GM21381 (cell line): ENCODE measurements at regions not wholly inside any gene's neighbourhood (a gene's known extent, or its start where the extent isn't known, plus 50 kb on each side); places are given as distances from the start of the nearest gene placed in this dataset.

ENCODE experiments used
- ATAC-seq: cut with Tn5 transposase; IDR thresholded peaks from one replicate; pipeline ENCODE4 v1.9.1; 2021; ENCODE audit warnings: mild to moderate bottlenecking, moderate library complexity; ENCODE audit not compliant: unreplicated experiment

DNA sequence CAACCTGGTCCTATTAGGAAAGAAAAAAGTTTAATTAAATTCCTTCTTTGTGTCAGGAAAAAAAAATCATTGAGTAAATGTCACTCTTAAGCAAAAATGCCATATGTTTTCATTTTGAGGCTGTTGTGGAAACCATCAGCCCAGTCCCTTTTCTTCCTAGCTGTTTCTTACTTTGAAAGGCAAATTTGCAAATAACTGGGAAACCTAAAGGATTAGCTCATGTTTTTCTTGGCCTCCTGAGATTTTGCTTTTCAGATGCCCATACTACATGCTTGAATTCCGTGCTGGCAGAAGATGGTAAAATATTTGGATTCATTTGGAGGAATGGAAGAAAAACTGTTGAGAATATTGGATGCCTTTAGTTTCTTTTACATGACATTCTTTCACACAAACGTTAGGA, 182.1 kb upstream of the ADAMTS5 start:
- ATAC-seq = no peak

DNA sequence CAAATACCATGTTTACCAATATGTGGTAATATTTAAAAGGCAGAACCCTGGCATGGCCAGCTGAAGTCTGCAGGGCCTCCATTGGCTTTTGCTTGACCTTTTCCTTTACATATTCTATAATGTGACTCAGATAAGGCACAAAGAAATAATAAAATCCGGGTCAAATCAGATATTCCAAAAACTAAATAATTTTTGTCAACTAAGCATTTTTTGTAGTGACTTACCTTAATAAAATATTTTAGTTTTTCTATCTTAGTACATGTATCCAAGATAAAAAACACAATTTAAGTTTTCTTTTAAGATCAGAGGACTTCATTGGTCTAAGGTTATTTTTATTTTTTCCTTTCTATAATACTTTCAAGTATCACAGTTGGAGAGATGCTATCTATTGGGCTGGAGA, 179.4 kb upstream of the ADAMTS5 start:
- no peak for ATAC-seq

DNA sequence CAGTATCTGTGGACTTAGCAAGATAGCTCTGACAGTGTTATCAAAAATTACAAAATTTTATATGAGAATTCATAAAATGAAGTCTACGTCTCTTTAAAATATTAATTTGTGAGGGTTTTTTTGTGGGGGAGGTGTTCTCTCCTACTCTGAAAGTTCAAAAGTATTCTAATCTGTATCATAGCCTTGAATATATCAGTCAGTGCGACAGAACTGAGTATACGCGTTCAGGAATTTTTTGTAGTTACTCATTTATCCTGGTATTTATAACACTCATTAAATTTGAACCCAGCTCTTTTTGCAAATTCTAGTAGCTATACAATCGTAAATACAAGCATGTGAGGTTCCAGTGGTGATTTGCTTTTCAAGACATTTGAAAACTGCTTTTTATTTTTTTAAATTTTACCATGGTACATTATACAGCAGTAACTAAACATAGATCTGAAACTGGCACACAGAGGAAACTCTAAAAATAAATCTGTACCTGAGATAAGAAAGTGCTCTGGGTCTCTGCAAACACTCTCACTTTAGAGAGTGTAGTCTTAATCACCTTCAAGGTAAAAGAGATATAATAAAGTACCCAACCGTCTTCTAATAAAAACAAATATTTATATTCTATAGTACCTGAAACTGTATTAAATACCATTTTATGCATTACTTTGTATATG, 178.4 kb upstream of the ADAMTS5 start:
- no peak for ATAC-seq

DNA sequence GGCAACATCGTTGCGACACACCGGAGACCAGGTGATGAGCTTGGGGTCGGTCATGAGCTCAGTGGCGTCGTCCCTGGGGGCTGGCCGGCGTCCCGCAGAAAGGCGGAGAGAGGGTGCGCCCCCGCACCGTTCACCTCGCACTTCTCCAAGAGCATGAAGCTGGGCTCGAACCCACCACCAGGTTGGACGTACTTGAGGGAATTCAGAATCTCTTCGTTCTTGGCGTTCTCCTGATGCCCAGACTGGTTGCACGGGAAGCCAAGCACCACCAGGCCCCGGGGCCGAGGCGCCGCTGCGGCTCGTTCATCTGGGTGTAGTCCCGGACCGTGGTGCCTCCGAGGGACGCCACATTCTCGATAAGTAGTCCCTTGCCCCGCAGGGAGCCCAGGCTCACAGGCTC, 176.6 kb upstream of the ADAMTS5 start:
- no peak for ATAC-seq

DNA sequence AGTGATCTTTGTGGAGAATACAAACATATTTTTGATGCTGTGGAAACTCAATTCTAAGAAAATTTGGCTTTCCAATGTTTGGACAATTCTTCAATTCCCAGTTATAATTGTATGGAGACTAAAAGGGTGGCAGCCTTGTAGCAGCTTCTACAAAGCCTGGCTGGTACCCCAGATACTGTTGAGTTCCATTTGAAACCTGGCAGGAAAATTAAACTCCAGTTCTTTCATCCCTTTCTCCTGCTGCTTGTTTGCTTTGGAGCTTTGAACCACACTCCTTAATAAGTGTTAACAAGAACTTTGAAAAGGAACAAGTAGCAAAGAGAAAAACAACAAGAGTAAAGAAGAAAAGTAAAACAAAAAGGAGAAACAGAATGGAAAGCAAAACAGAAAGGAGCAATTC, 172.6 kb upstream of the ADAMTS5 start:
- no peak for ATAC-seq

DNA sequence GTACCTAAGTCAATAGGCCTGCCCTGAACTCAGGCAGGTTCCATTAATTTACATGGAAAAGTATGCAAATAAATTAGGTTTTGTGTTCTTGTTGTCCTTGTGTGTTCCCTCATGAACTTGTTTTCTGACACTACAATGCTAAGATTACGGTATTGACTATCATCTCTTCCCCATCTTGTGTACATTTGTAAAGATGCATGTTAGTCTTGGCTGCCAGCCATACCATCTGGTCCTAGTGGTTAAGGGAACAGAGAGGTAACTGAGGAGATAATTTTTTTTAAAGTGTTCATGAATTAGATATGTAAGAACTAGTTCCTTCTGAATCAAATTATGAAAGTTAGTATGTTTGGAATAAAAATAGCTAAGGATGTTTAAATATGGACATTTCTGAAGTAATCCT, 167.6 kb upstream of the ADAMTS5 start:
- ATAC-seq = no peak

DNA sequence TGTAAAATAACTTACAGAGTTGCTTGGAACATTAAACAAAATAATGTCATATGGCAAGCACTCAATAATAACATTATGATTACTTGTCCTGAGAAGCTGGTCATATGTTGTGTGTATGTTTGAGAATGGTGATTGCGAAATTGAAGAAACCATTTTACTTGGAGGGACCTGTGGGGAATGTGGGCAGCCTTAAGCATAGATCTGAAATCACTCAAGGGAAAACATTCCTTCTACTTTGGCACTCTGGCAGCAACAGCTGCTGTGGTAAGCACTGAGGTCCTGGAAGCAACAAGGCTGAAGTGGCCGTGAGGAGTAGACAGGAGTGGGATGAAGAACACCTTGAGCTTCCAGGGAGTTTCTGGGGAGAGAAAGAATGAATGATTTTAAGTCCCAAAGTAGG, 165.4 kb upstream of the ADAMTS5 start:
- ATAC-seq = no peak

DNA sequence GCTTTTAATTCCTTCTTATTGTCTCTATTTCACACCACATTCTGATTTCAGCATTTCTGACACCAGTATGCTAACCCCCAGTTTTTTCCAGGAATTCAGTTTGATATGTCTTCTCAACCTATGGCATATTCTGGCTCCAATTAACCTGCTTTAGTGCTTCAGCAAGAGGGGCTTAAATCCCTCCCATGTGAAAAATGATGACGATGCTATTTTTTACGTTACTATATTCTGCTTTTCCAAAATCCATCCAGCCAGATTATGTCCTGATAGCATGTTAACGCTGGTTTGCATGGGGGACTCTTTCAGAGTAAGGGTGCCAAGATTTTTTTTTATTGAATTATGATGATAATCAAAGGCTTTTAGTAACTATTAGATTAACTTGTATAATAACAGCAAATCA, 163.3 kb upstream of the ADAMTS5 start:
- no peak for ATAC-seq

DNA sequence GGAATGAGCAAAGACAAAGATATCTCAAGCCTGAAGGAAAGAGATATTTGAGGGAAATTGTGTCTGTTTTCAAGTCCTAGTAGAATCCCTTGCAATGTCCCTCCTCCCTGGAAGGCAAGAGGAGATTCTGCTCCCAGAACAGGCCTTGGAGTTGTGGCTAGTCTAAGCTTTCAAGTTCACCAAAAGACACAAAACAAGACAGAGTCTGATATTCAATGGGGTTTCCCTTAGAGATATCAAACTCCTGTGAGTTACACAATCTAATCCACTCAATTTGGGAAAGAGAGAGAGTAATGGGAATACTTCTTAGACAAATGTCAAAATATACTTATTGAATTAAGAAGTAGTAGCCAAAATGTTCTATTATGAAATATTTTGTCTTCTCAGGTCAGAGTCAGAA, 162.8 kb upstream of the ADAMTS5 start:
- ATAC-seq = no peak

DNA sequence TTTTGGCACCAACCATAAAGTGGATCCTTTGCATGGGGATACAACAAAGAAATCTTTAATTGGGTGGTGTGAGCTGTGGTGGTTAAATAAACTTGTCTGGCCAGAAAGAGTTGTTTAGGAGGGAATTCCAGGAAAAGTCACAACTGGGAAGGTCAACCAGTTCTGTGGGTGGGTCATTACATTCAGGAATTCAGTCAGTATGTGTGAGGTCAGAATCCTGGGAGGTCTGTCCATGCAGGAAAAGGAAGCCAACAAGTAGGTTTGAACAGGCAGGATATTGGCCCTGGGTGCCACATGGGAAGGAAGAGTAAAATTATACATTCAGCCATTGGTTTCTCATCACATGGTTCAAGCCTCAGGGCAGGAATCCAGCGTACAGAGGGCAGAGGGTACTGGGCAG, 162.3 kb upstream of the ADAMTS5 start:
- ATAC-seq = no peak

DNA sequence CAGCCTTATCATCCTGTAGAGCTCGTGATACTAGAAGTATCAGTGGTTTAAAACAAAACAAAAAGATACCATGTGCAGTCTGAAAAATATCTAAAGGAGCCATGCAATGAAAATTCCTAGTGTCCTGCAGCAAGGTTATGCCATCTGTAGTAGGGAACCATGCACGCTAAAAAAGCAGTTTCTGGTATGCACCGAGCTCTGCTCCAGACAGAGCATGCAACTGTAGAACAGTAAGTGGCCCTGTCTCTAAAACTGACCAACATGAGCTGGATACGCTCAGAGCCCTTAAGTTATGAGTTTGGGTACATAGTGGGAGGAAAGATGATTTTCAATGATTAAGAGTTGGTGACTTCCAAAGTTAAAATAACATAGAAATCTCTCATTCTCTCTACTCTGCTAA, 159.3 kb upstream of the ADAMTS5 start:
- no peak for ATAC-seq

DNA sequence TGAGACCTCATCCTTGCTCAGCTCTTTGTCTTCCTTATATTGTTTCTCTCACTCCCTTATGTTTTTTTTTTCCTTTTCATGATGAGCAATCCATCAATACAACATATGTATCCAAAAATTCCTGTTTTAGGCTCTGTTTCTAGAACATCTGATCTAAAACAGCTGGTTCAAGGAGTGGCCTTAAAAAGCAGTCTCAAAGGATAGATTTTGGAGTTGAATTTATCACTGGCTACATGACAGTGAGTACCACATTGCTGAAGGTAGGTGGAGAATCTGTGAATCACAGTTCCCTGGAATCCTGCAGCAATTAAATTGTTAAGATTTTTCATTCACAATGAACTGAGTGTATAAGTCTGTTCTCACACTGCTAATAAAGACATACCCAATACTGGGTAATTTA, 155.8 kb upstream of the ADAMTS5 start:
- no peak for ATAC-seq

DNA sequence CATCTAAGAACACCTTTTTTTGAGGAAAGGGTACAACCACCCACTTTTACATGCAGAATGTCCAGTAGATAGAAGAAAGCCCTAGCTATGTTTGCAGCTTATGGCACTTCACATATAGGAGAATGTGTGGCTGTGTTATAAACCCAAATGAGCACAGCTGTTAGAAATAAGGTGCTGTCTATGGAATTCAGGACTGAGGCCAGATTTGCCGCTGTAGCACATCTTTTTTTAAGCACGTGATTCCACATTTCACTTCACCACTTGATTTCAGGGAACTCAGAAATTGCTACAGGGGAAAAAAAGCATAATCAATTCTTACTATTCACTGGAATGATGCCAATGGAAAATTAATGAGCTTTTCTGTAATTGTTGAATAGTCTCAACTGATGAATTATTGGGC, 147.2 kb upstream of the ADAMTS5 start:
- no peak for ATAC-seq

DNA sequence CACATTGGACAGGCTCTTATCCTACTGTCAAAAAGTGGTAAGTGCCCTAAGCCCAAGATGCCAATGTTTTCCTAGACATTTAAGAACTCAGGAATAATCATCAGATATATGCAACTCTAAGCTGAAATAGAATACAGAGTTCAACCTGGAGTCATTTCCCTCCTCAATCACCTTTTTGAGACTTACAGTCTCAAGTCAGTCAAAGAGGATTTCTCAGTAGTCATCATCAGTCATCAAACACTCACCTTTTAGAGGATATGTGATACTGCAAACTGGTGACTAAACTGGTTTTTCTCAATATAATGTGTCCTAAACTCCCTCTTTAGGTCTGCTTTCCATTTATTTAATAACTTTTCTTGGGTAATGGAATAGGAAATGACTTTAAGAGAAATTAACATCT, 145.3 kb upstream of the ADAMTS5 start:
- no peak for ATAC-seq

DNA sequence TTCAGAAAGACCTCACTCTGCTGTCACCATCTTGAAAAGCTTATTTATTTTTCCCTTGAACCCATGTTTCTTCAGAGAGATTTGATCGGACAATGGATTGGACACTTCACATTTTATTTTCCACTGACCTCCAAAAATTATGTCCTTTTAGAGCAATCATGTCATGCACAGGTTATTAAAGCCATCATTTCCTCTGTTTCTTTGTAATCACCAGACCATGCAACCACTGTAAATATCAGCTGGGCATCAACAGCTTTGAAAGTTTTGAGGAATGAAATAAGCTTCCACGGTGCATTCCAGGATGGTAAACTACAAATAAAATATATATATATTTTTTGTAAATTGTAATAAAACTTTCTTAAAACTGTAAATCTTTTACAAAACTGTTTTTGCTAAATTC, 144.1 kb upstream of the ADAMTS5 start:
- ATAC-seq = no peak

DNA sequence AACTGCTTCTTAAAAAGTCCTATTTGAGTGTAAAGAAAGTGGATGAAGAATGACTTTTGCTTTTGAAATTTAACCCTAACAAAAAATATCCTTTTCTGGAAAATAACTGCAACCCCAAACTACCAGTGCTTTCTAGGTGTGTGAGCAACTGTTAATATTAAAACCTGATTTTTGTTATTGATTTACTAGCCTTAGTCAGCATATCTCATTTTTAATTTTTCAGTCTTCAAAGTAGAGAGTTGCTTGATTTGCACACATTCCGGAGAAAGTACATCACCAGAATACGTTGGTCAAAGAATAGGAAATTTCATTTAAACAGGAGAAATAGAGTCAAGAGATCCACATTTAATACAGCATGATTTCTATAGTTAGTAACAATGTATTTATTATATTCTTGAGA, 141.8 kb upstream of the ADAMTS5 start:
- ATAC-seq = no peak

DNA sequence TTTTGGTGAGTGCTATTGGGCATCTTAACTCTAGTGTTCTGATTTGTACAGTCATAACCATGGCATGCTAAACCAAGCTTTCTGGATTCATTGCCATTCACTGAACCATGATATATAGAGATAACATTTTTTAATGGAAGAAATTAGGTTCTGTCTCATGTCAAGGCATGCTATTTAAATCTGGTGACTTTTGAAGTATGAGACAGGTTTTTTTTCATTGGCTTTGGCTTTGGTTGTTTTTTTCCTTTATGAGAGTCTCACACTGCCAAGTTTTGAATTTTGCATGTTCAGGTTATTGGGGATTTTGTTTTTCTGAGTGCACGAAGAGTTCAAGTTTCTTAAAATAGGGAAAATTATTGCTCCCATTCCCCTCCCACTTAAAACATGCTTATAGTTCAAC, 141.3 kb upstream of the ADAMTS5 start:
- ATAC-seq = no peak

DNA sequence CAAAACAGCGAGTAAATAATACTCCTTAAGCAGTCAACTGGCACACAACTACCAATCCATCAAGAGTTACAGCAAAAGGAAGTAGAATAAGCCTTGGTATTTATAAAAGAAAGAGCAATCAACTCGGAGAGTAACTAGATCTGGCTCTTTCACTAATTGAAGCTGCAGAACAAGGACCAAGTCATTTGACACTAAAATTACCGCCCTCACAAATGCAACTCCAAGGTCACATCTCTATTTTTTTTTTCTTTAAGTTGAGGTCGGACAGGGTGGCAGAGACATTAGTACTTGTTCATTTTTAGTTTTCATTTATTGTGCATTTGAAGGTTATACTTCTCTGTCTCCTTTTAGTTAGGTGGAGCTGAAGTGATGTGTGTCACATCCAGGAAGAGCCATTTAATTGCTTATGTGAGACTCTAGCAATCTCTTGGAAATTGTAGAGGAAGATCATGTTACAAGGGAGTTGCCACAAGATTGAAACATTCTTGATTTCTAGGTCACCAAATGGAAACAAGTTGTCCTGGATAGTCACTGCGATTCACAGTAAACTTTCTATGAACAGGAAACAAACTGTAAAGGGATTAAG, 138.1 kb upstream of the ADAMTS5 start:
- no peak for ATAC-seq

DNA sequence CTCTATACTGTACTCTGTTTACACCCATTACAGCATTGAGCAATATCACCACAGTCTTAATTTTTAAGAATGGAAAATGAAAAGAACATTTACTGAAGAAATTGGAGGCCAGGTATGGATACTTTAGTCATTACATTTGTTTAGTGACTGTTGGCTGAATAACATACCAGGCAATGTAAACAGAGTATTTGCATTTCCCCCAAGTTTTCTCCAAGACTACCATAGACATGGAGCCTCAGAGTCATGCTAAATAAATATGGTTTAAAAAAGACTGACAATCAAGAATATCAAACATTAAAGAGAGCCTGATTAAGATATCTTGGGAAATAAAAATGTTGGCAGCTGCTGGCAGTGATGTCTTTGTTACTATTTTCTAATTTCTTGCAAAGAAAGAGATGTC, 136.9 kb upstream of the ADAMTS5 start:
- no peak for ATAC-seq

DNA sequence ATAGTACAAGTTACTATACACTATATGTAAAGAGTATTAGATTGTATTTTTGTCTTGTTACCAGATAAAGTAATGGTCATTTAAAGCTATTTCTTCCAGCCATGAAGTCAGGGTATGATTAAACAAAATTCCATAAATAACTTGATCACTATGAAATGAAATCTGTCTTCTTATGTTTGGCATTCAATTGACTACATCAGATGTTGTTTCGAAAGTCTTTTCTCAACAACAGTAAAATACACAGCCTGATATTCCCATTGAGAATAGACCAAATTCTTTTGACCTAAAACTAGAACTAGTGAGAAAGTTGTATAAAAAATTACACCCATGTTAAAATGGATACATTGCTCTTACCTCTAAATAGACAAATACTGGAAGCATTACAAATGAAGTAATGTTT, 134.6 kb upstream of the ADAMTS5 start:
- ATAC-seq = no peak

DNA sequence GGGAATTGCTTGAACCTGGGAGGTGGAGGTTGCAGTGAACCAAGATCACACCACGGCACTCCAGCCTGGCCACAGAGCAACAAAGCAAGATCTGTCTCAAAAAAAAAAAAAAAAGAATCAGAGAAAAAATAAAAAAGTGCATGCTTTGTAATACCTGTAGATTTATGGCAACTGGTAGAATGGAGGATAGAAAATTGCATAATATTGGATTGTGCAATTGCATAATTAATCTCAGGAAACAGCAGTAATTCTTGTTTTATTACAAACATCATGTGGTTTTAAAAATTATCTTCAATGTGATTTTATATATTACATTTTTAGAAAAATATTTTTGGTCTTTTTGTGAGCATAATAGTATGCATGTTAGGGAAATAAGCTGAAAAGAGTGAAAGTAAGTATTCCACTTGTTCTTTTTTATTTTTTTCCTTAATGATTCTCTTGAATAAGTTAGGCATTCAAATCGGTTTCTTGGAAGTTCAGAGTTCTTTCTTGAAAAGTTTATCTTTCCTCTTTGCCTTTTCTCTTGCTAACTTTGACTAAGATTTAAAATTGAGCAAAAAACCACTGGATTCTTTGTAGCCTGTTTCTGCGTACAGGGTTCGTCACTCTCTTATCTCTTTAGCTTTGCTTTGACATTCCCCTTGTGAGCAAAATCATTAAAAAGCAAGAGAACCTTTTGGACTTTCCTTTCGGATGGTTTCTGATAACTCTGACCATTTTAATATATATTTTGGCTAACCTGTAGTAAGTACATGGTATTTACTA, 127.5 kb upstream of the ADAMTS5 start:
- no peak for ATAC-seq

DNA sequence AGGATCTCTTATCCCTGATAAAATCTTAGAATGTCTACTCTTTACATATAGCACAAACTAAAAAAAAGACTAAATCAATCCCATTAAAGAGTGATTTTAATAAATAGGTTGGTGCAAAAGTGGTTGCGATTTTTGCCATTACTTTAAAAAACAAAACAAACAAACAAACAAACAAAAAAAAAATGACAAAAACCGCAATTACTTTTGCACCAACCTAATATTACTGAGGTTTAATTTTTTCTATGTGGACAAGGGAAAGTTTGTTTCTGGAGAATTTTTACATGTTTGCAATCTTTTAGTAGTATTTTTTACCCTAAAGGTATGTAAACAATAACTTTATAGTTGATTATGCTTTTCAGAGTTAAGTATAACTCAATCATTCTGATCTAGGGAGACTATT, 119.7 kb upstream of the ADAMTS5 start:
- ATAC-seq = no peak

DNA sequence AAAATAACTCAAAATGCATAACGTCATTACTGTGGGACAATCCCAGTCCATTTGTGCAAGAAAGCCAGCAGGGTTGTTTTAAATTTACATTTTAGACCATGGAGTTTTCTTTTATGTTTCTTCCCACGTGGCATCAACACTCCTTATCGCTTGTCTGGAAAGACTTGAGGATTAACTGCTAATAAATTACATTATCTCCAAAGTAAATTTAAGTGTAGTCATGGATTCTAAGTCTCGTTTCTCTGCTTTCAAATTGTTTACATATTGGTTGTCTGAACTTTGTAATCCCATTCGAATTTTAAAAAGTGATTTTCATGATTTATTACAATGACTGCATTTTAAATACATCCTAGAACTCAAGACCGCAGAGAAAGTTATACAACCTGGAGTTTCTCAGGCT, 119.3 kb upstream of the ADAMTS5 start:
- ATAC-seq = no peak
